Islet precursor cell (in vitro differentiated cells): ENCODE measurements at regions not wholly inside any gene's neighbourhood (a gene's known extent, or its start where the extent isn't known, plus 50 kb on each side); places are given as distances from the start of the nearest gene placed in this dataset.
"Not testable (repeated sequence)": the region's sequence is repeated elsewhere in the genome, so short reads cannot be mapped to it uniquely, and the experiment has no call there.

Experiments used
- DNase-seq: peaks from one replicate; pipeline ENCODE4 v3.0.0-alpha.2; 2018

DNA sequence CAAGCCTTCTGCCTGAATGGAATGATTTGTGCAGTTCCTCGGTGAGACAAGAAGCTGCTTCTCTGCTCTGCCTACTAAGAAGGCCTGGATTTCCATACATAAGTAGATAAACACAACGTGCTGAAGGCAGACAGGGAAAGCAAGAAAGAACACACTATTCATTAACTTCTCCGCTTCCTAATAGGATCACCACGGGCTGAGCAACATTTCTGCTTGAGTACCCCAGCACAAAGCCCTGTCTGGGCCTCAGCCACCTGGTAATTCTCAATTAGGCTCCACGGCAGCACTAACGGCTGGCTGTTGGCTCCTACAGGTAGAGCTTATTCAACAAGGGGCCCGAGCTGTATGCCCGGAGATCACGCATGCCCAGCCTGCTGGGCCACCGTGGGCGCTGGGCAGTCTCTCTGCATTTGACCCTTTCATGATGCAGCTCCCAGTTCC, 1156.6 kb downstream of the TBC1D22A start:
- no peak for DNase-seq

DNA sequence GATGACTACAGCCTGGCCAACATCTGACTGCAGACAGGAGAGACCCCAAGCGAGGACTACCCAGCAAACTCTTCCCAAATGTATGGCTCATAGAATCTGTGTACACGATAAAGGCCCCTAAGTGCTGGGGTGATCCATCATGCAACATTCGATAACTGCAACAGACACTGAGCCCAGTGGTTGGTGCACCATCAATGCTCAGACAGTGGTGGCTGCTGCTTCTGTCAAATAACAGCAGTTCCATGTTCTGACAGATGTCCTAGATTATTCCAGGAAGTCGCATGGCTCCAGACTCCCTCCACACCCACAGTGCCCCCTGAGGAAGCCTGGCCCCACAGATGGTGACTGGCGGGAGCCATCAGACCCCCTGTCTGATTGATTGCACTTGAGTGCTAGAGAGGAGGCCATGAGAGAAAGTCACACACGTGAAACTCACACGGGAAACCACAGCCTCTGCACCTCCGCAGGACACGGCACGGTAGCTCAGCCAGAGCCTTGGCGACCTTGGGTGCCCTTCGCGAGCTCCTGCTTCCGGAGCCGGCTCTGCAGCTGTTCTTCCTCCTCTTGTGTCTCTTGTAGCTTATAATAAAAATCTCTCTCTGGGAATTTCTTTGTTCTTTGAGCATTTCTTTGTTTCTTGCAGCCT, 1155.9 kb downstream of the TBC1D22A start:
- no peak for DNase-seq

DNA sequence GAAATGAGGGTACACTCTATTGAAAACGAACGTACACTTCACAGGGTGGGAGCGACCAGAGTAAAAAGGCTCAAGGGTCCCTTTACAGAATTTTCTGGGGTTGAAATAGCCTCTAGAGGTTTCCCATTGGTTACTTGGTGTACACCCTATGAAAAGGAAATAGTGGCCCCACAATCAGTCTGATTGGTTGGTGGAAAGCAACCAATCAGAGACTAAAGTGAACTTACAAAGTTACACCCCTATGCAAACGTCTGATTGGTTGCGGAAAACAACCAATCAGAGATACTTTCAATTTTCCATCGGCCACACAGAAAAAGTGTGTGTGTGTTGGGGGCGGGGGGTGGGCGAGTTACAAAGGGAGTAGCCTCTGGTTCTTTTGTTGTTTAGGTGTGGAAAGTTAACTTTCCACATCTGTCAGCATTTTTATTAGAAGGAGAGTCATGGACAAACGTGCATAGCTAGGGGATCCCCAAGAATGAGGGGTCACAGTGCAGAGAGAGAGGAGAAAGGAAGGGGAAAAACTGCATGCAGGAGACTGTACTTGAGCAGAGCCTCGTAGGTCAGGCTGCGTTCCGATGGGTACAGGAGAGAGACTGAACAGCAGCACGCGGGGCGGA, 1152.1 kb downstream of the TBC1D22A start:
- DNase-seq: no peak

DNA sequence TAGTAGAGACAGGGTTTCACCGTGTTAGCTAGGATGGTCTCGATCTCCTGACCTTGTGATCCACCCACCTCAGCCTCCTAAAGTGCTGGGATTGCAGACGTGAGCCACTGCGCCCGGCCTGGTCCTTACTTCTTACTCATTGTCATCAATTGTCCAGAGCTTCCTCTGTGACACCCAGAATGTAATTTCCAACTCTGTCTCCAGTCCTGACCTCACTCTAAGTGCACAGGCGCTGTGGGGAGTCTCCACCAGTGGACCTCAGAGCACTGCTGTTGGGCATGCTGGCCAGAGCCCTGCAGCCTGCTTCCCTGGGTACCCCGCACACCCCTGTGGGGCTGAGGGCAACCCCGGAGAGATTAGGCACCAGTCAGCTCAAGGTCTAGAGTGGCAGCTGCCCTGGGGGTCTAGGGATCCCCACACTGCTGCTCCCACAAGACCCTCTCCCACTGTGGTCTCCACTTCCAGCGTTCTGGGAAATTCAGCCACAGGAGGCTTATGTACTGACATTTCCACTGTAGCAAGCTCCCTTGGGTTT, 1140.3 kb downstream of the TBC1D22A start:
- DNase-seq: no peak

DNA sequence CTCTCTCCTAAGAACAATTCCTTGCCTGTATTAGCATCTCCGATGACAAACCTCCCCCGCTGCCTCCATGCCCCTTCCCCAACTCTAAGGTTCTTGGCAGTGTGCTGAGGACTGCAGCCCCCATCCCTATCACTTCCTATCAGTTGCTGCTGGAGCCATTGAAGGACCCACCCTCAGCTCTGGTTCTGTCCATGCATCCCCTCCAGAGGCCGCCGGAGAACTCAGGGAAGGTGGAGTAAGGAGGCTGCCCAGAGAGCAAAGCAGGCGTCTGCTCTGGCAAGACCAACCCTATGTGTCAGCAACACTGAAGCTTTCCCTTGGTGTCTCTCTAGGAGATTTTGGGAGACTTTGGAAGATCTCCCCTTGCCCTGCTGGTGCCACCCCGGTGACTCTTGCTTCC, 1139.5 kb downstream of the TBC1D22A start:
- DNase-seq: no peak

DNA sequence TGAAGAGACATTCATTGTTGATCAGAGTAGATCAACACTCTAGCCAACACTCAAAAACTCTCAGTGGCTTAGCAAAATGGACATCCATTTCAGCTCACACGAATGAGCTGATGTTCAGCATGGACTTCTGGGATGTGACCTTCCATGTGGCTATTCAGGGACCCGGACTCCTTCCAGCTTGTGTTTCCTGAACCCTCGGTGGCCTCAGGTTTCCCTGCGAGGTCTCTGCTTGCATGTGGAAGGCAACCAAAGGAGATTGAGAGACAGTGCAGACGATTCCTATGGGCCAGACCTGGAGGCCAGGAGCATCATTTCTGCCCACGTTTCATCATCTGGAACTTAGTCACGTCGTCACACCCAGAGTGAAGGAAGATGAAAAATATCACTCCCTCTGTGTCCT, 1137.4 kb downstream of the TBC1D22A start:
- no peak for DNase-seq

DNA sequence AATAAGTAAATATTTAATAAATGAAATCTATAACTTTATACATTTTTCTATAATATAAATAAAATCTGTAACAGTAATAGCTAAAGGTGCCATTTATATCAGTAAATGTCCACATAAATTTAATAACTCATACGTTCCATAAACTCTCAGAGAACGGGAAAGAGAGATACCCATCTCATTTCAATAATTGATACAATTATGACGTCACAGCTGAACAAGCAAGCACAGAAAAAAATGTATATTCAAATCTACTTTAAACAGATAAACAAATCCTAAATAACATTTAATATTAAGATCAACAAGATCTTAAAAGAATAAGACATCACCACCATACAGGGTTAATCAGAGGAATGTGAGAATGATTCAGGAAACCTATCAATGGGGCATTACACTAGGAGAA, 1136.5 kb downstream of the TBC1D22A start:
- no peak for DNase-seq

DNA sequence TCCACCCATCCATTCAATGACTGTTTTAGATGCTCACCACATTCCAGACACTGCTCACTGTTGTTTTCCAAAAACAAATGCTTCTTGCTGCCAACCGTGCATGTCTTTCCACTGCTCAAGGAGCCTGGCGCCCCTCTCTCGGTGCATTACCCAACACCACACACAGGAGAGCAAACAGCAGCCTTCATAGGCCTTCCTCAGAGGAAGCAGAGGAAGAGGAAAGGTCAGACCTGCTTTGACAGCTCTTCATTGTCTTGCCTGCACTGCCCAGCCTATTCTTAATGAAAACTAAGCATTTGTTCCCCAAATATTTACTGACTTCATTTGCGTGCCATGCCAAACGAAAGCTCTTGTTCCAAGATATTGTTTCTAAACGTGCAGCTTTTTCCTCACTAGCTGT, 1129.2 kb downstream of the TBC1D22A start:
- DNase-seq: no peak

DNA sequence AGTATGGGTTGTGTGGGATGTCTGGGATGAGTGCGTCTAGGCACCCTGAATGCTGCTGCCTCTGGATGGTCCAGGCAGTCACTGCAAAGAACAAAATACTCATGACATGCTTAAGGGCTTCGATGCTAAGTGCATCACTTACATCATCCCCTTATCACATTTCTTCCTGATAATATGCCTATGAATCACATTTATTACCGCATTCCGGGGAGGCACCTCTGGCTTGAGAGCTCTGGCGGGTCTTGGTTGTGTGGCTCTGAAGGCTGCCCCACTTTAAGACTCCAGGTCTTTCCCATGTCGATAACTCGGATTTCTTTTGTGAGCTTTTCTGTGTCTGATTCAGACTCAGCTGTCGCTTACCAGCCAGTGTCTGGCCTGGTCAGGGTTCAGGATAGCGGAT, 1126.4 kb downstream of the TBC1D22A start:
- no peak for DNase-seq

DNA sequence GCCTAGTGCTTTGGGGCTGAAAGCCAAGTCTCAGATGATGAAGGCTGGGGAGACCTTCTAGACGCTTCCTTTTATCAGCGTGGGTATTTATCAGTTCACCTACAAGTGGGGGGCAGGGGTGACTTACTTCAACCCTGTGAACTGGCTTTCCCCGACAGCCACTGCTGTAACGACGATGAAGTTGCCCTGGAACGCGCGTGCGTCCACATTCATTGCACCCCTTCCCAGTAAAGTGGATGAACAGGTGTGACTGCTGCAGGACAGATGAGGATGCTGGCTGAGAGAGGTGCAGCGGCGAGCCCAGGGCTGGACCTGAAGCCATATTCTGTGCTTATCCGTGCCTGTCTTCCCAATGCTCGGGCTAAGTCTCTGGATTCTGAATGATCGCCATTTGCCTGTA, 1122.3 kb downstream of the TBC1D22A start:
- DNase-seq: no peak

DNA sequence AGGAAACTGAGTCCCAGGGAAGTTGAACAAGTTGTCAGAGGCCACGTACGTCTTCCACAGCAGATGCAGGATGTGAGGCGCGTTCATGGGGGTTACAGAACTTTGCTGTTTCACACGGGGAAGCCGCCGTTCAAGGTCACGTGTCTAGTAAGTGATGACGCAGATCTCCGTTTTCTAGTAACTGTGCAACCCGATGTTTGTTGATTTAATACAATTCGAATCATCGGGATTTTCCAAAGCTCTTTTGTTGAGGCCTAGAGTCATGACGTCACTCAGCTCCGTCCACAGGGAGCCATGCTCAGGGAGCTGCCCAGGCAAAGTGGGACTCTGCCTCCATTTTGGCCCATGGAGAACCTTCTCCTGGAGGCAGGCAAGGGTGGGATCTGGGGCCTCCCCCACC, 1121.8 kb downstream of the TBC1D22A start:
- no peak for DNase-seq

DNA sequence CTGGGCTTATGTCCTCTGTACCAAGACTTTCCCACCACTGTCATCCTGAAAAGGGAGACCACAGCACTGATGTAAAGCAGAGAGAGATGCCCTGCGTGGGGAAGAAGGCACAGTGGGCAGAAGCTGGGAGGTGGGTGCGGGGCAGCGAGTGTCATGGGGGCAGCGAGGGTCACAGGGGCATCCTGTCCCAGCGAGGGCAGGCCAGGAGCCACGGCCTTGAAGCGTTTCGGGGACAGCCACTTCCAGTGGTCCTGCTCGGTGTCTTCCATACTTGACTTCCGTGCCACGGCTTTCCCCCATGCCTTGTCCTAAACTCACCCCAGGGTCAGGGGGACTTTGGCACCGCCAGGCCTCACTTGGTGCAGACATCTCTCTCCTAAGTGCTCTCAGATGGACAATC, 1121.3 kb downstream of the TBC1D22A start:
- DNase-seq: no peak

DNA sequence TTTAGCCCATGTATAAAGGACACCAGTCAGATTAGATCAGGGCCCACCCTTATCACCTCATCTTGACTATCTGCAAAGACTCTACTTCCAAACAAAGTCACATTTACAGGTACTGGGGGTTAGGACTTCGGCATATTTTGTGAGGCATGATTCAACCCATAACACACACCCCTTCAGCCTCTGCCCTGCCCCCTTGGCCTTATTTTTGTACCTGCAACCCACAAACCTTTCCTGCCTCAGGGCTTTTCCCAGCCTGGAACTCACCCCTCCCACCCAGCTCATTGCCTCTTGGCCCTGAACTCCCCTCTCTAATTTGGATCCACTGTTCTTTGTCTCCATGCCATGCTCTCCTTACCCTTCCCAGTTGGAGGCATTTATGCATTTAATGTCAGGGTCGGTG, 1116.9 kb downstream of the TBC1D22A start:
- no peak for DNase-seq

DNA sequence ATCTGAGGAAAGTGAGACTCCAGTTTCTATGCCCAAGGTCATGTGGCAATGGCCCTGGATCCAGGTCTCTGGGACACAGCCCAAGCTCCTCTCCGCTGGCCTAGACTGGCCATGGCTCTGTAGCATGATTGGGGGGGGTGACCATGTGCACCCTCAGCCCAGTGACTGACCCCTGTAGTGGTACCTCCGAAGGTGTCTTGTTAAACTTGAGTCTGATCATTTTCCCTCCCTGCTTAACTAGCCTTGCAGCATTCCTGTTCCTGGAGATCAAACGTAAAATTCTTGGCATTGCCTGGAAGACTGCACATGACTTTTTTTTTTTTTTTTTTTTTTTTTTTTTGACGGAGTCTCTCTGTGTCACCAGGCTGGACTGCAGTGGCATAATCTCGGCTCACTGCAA, 1116.0 kb downstream of the TBC1D22A start:
- peak; percentile 68 for DNase-seq

DNA sequence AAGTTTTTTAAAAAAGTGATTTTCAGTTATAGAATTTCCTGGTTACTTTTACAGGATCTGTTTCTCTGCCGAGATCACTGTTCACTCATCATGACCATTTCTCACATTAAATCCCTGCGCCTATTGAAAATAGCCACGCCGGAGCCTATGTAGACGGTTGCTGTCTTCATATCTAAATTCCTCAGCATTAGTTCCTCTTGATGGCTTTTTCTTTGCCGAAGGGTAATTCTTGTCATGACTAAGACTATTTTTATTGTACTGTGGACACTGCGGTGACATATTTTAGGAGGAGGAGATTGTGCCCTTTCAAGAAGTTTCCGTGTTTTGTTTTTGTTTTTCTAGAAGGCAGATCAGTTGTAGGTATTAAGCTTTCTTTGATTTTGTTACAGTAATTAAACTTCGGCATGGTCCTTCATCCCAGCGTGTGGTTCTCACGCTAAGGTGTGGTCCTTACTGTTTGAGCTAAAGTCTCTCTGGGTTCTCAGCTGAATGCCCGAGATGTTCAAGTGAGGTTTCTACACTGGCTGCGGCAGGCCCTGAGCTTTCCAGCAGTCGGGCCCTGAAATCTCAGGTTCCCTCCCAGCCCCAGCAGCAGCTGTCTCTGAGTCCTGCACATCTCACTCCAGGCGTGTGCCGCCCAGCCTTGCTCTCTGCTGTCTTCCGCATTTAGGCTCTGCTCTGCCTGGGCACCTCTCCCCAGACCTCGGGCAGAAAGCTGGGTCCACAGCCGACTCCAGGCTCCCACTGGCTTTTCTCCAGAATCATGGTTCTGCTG, 1110.5 kb downstream of the TBC1D22A start:
- DNase-seq: no peak

DNA sequence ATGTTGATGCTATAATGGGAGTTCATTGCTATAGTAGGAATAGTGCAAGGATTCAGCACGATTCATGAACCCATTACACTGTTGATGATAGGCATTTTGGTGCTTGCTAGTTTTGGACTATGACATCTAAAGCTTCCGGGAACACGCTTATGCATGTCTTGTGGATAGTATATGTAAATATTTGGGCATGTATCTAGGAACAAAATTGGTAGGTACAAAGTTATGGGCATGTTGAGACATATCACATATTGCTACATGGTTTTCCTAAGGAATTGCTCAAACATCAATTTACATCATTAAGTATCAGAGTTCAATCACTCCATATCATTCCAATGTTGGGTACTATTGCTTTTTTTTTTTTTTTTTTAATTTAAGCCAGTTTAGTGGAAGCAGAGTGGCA, 1103.2 kb downstream of the TBC1D22A start:
- no peak for DNase-seq

DNA sequence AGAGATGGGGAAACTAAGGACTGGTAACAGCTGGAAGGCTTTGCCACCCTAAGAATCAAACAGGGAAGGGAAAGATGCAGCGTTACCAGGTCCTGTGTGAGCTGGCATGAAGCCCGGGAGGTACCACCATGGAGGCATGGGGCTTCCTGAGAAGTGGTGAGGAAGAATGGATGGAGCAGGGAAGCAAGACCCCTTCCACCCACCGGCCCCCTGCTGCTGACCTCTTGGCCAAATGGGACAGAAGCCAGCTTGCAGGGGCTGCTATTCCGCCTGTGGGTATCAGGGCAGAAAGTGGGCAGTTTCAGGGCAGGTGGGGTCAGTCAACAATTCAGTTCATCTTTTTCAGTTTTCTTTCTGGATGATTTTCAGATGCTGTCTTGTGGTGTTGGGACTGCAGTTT, 1099.9 kb downstream of the TBC1D22A start:
- no peak for DNase-seq

DNA sequence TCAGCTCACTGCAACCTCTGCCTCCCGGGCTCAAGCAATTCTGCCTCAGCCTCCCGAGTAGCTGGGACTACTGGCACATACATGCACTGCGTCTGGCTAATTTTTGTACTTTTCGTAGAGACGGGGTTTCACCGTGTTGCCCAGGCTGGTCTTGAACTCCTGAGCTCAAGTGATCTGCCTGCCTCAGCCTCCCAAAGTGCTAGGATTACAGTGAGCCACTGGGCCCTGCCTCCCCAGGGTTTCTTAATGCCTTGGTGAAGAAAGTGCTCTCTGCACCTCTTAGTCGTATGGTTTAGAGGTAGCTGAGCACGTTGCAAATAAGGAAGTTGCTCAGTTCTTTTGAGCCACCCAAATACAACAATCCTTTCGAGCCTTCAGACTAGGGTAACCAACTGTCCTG, 1098.5 kb downstream of the TBC1D22A start:
- not testable (repeated sequence) for DNase-seq

DNA sequence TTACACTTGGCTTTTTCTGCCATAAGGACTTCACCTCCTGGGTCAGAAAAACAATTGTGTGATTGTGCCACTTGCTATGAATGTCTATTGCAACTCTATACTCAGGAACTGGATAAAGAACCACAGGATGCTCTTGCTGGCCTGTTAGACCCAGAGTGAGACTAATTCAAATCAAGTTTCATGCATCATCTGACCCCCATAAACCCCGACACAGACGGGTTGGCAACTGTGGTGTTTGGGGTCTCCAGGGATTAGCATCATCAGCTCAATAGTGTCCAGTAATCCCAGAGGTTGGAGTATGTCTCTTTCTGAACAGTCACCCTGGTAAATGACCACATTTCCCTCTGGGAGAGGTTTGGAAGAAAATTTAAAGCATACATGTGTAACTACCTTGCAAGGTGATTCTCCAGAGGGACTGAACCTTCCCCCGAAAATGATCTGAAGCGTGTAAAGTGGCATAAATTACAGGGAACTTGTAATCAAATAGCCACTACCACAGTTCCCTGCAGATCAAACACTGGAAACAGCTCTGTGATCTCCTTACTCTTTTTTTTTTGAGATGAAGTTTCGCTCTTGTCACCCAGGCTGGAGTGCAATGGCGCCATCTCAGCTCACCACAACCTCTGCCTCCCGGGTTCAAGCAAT, 1097.6 kb downstream of the TBC1D22A start:
- no peak for DNase-seq

DNA sequence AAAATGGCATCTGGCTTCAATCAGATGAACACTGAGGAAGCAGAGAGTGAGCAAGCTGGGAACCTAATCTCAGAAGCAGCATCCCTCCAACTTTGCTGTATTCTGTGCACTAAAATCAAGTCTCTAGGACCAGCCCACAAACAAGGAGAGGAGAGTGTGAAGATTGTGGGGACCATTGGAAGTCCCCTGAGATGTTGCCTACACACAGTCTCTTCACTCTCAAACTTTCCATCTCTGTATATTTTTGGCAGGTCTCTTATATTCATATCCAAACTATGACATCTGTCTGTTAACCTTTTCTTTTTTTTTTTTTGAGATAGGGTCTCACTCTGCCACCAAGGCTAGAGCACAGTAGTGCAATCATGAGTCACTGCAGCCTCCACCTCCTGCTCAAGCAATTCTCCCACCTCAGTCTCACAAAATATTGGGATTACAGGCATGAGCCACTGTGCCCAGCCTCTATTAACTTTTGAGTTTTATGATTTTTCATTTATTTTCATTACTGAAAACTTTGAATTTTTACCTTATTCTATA, 1096.4 kb downstream of the TBC1D22A start:
- DNase-seq: no peak

DNA sequence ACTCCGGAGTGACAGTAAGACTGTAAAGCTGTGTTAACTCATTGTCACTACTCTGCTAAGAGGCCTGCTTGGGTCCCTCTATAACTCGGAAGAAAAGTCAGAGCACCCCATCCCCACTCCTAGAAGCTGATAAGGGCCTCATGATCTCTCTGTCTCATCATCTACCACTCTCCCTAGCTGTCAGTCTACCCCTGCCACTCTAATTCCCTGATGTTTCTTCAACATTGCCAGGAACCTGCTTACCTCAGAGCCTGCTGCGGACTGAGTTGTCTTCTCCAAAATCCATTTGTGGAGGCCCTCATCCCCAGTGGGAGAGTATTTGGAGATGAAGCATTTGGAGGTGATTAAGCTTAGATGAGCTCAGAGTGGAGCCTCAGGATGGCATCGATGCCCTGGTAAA, 1092.2 kb downstream of the TBC1D22A start:
- no peak for DNase-seq

DNA sequence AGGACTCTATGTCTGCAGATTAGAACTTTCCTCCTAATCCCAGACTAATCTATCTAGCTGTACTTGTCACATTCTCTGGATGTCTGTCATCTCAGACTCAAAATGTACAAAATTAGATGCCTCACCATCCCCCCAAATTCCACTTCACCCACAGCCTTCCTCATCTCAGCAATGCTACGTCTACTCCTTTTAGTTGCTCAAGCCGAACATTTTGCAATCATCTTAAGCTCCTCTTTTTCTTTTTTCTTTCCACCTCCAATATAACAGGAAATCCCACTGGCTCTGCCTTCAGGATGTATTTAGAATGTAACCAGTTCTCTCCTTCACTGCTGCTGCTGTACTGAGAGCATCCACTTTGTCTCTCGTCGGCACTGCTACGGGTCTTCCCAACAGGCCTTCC, 1091.8 kb downstream of the TBC1D22A start:
- no peak for DNase-seq

DNA sequence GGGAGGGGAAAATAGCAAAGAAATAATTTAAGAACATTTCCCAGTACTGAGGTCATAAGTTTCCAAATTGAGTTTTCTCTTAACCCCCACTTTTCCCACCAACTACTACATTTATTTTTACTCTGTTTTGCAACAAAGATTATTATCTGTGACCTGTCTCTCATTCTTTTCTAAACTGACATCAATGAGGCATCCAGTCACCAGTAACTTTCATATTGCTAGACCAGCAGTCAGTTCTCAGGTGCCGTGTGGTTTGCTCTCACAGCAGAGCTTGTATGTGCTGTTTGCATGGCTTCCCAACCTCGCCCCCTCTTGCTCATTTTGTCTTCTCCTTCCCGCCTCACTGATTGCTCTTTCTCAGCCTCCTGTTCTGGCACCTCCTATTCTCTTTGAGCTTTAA, 1091.3 kb downstream of the TBC1D22A start:
- DNase-seq: no peak
